ENCODE measurements at regions not wholly inside any gene's neighbourhood (a gene's known extent, or its start where the extent isn't known, plus 50 kb on each side); places are given as distances from the start of the nearest gene placed in this dataset.

DNA sequence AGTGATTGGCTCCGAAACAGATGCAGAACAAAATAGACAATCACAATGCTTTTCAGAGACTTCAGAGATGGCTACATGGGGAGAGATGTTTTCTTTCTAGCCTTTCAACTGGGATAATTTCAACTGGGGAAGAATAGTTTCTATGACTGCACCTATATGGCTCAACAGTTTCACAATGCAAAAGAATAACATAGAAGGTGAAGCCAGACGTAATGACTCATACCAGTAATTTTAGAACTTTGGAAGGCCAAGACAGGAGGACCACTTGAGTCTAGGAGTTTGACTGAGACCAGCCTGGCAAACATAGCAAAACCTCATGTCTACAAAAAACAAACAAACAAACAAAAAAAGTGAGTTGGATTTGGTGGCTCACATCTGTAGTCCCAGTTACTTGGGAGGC, 180.2 kb upstream of the CHL1 start:
- Histone ChIP-seq H3K27ac (ENCODE audit: low read length) (no peak overlapping the region), H3K9me2 (replicated peaks; ENCODE audit: low read length) (no peaks in the 10 kb centered on the region), H3K9ac (ENCODE audit: low read length) (no peak overlapping the region), H3K4me2 (ENCODE audit: low read length) (no peak overlapping the region), H4K20me1 (ENCODE audit: low read length) (no peaks in the 10 kb centered on the region), H3K36me3 (ENCODE audit: low read depth, low read length) (no peaks in the 10 kb centered on the region), H3K4me3 (ENCODE audit: low read length) (no peak overlapping the region), H3K4me1 (ENCODE audit: insufficient read depth, low read length) (no peaks in the 10 kb centered on the region), H3K9me3 (ENCODE audit: low read length) (0 out of 2 replicates have a peak, but pooled peaks cover 6% of the 10 kb centered on the region), H3K79me2 (ENCODE audit: low read length) (no peaks in the 10 kb centered on the region), H2AFZ (ENCODE audit: low read length) (no peak overlapping the region), H3F3A (ENCODE audit: low read length, unreplicated experiment) (no peaks in the 10 kb centered on the region), H3K27me3 (ENCODE audit: low read length) (no peaks in the 10 kb centered on the region)
- BruUV-seq (replicated peaks): no TSS peak
- intact Hi-C loops (cut with micrococcal nuclease): no loop called here
- ChIA-PET POLR2A (ENCODE audit: unreplicated experiment) (no interaction called here), CTCF (no interaction called here)
- DNase-seq (no peak), ATAC-seq (no peak)
- TF ChIP-seq, protein P1, sequence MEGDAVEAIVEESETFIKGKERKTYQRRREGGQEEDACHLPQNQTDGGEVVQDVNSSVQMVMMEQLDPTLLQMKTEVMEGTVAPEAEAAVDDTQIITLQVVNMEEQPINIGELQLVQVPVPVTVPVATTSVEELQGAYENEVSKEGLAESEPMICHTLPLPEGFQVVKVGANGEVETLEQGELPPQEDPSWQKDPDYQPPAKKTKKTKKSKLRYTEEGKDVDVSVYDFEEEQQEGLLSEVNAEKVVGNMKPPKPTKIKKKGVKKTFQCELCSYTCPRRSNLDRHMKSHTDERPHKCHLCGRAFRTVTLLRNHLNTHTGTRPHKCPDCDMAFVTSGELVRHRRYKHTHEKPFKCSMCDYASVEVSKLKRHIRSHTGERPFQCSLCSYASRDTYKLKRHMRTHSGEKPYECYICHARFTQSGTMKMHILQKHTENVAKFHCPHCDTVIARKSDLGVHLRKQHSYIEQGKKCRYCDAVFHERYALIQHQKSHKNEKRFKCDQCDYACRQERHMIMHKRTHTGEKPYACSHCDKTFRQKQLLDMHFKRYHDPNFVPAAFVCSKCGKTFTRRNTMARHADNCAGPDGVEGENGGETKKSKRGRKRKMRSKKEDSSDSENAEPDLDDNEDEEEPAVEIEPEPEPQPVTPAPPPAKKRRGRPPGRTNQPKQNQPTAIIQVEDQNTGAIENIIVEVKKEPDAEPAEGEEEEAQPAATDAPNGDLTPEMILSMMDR (conservative IDR thresholded peaks at IDR 0.05; ENCODE audit: low read depth, low read length): no peak
- no peak for TF ChIP-seq EZH2 (IDR thresholded peaks at IDR 0.05; ENCODE audit: low read length, unreplicated experiment)
- TF ChIP-seq EZH2phosphoT487 (IDR thresholded peaks at IDR 0.05; ENCODE audit: borderline replicate concordance, low read length): no peak

DNA sequence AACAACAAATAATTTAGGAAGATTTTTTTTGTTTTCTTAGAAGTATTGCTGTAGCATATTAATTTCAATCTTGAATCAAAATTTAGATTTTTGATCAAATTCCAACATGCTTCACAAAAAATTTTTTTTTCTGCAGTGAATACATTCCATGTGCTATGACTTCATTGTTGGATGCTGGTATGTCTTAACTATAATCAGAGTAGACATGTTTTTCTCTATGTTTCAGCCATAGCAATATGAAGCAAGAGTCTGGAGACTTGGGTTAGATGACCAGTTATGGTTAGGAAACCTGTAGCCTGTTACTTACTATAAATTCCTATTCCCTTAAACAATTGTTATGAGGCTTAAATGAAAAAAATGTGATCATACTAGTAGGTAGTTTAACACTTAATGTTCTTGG, 176.1 kb upstream of the CHL1 start:
- H3K9ac ChIP-seq (ENCODE audit: low read length): no peak overlapping the region
- ChIA-PET POLR2A (ENCODE audit: unreplicated experiment) (no interaction called here), CTCF (no interaction called here)
- H3K79me2 ChIP-seq (ENCODE audit: low read length): no peaks in the 10 kb centered on the region
- H3F3A ChIP-seq (ENCODE audit: low read length, unreplicated experiment): no peaks in the 10 kb centered on the region
- DNase-seq: no peak
- H3K36me3 ChIP-seq (ENCODE audit: low read depth, low read length): no peaks in the 10 kb centered on the region
- H3K9me2 ChIP-seq (replicated peaks; ENCODE audit: low read length): no peaks in the 10 kb centered on the region
- H3K27me3 ChIP-seq (ENCODE audit: low read length): no peaks in the 10 kb centered on the region
- 0 out of 2 replicates have a peak, but pooled peaks cover 6% of the 10 kb centered on the region for H3K9me3 ChIP-seq (ENCODE audit: low read length)
- no peaks in the 10 kb centered on the region for H3K4me1 ChIP-seq (ENCODE audit: insufficient read depth, low read length)
- TF ChIP-seq EZH2 (IDR thresholded peaks at IDR 0.05; ENCODE audit: low read length, unreplicated experiment) (no peak), EZH2phosphoT487 (IDR thresholded peaks at IDR 0.05; ENCODE audit: borderline replicate concordance, low read length) (no peak)
- TF ChIP-seq, protein P1 (conservative IDR thresholded peaks at IDR 0.05; ENCODE audit: low read depth, low read length): no peak
- H4K20me1 ChIP-seq (ENCODE audit: low read length): no peaks in the 10 kb centered on the region
- no peak overlapping the region for H2AFZ ChIP-seq (ENCODE audit: low read length)
- ATAC-seq: no peak
- H3K27ac ChIP-seq (ENCODE audit: low read length): no peak overlapping the region
- no peak overlapping the region for H3K4me2 ChIP-seq (ENCODE audit: low read length)
- no TSS peak for BruUV-seq (replicated peaks)
- no peak overlapping the region for H3K4me3 ChIP-seq (ENCODE audit: low read length)
- intact Hi-C loops (cut with micrococcal nuclease): no loop called here

DNA sequence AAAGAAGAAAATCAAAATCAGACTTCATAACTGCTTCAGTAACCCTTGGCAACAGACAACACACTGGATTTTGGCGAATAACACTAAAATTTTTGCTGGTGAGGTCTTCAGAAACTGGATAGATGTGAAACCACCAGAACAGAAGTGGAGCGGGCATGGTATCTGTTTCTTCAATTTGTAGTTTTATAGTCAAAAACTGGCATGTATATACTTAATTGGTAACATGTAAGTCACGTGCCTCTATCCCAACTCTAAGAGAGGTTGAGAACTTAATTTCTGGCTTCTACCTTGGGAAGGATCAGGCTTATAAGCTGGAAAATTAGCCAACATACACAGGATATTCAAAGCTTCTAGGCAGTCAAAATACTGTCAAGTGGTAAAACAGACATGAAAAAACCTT, 172.6 kb upstream of the CHL1 start:
- Histone ChIP-seq H4K20me1 (ENCODE audit: low read length) (no peaks in the 10 kb centered on the region), H3K27me3 (ENCODE audit: low read length) (no peaks in the 10 kb centered on the region), H3K27ac (ENCODE audit: low read length) (no peak overlapping the region), H3K4me2 (ENCODE audit: low read length) (no peak overlapping the region), H3K9me2 (replicated peaks; ENCODE audit: low read length) (no peaks in the 10 kb centered on the region), H3K79me2 (ENCODE audit: low read length) (no peaks in the 10 kb centered on the region), H2AFZ (ENCODE audit: low read length) (no peak overlapping the region), H3F3A (ENCODE audit: low read length, unreplicated experiment) (no peaks in the 10 kb centered on the region), H3K36me3 (ENCODE audit: low read depth, low read length) (no peaks in the 10 kb centered on the region), H3K9ac (ENCODE audit: low read length) (no peak overlapping the region), H3K4me3 (ENCODE audit: low read length) (no peak overlapping the region), H3K4me1 (ENCODE audit: insufficient read depth, low read length) (no peaks in the 10 kb centered on the region), H3K9me3 (ENCODE audit: low read length) (peaks cover 5% of the 10 kb centered on the region; the same call in 1 of the 2 replicates)
- no TSS peak for BruUV-seq (replicated peaks)
- CTCF ChIA-PET: no interaction called here
- no peak for ATAC-seq
- intact Hi-C loops (cut with micrococcal nuclease): no loop called here
- TF ChIP-seq, protein P1 (conservative IDR thresholded peaks at IDR 0.05; ENCODE audit: low read depth, low read length): no peak
- TF ChIP-seq EZH2 (IDR thresholded peaks at IDR 0.05; ENCODE audit: low read length, unreplicated experiment) (no peak), EZH2phosphoT487 (IDR thresholded peaks at IDR 0.05; ENCODE audit: borderline replicate concordance, low read length) (no peak)
- no peak for DNase-seq
- POLR2A ChIA-PET (ENCODE audit: unreplicated experiment): no interaction called here
